Right atrium auricular region (tissue), 2 donors: ENCODE measurements at regions not wholly inside any gene's neighbourhood (a gene's known extent, or its start where the extent isn't known, plus 50 kb on each side); places are given as distances from the start of the nearest gene placed in this dataset.

Source experiments
- DNase-seq: peaks from one replicate; pipeline ENCODE4 v3.0.0-alpha.2; 2019; ENCODE audit warnings: low spot score
- H3K27ac ChIP-seq, 2 donors: fragments of 200-600 bp; sonication (generic); 1 replicate in 1 of 2; 2 replicates in 1 of 2; pipeline ENCODE4 v1.5.1; 2016 to 2019
- H3K27me3 ChIP-seq, 2 donors: fragments of 200-600 bp; sonication (generic); one replicate each; pipeline versions ENCODE4 v1.5.1 to v1.6.0; 2017 to 2019
- H3K36me3 ChIP-seq: fragments of 200-600 bp; sonication (generic); one replicate; pipeline ENCODE4 v1.5.1; 2016
- H3K4me1 ChIP-seq, 2 donors: fragments of 200-600 bp; sonication (generic); one replicate each; pipeline versions ENCODE4 v1.5.1 to v1.6.0; 2017 to 2019
- H3K4me3 ChIP-seq, 2 donors: fragments of 200-600 bp; sonication (generic); 1 replicate in 1 of 2; 2 replicates in 1 of 2; pipeline ENCODE4 v1.5.1; 2017 to 2019; ENCODE audit warnings: mild to moderate bottlenecking in 1 of 2, moderate library complexity in 1 of 2
- H3K9me3 ChIP-seq, 2 donors: fragments of 200-600 bp; sonication (generic); one replicate each; pipeline ENCODE4 v1.5.1; 2019
- CTCF ChIP-seq, 2 donors: fragments of 200-600 bp; sonication (generic); IDR thresholded peaks; one replicate each; pipeline ENCODE4 v1.5.1; 2019; ENCODE audit warnings: antibody characterized with exemption in 2 of 2

GRCh38 chr10:118203461-118203860 is 138.7 kb downstream of the FAM204A start:
- H3K9me3 ChIP-seq: no peaks in the 10 kb centered on the region
- H3K4me1 ChIP-seq: no peaks in the 10 kb centered on the region
- TF ChIP-seq CTCF (IDR thresholded peaks at IDR 0.05): no peak
- no peaks in the 10 kb centered on the region for H3K27me3 ChIP-seq
- no peaks in the 10 kb centered on the region for H3K36me3 ChIP-seq
- no peak for DNase-seq
- H3K27ac ChIP-seq: no peak overlapping the region
- no peak overlapping the region for H3K4me3 ChIP-seq

GRCh38 chr10:118195729-118196128 is 146.4 kb downstream of the FAM204A start:
- no peak for DNase-seq
- Histone ChIP-seq H3K4me3 (no peak overlapping the region), H3K9me3 (no peaks in the 10 kb centered on the region), H3K36me3 (no peaks in the 10 kb centered on the region), H3K27me3 (no peaks in the 10 kb centered on the region), H3K4me1 (no peaks in the 10 kb centered on the region), H3K27ac (no peak overlapping the region)
- TF ChIP-seq CTCF (IDR thresholded peaks at IDR 0.05): no peak

GRCh38 chr10:118193642-118194041 is 146.9 kb upstream of the RAB11FIP2 start:
- no peaks in the 10 kb centered on the region for H3K9me3 ChIP-seq
- no peaks in the 10 kb centered on the region for H3K27me3 ChIP-seq
- no peak overlapping the region for H3K27ac ChIP-seq
- H3K4me3 ChIP-seq: no peak overlapping the region
- DNase-seq: no peak
- TF ChIP-seq CTCF (IDR thresholded peaks at IDR 0.05): no peak
- H3K36me3 ChIP-seq: no peaks in the 10 kb centered on the region
- no peaks in the 10 kb centered on the region for H3K4me1 ChIP-seq

- Histone ChIP-seq H3K27ac (no peak overlapping the region), H3K36me3 (no peaks in the 10 kb centered on the region), H3K27me3 (no peaks in the 10 kb centered on the region), H3K9me3 (peaks cover 0 to 23% of the 10 kb centered on the region in 2 donors), H3K4me3 (no peak overlapping the region), H3K4me1 (no peaks in the 10 kb centered on the region)
- no peak for DNase-seq
- no peak for TF ChIP-seq CTCF (IDR thresholded peaks at IDR 0.05)
Measured at GRCh38 chr10:118181021-118181420, 134.3 kb upstream of the RAB11FIP2 start.

GRCh38 chr10:118175148-118175547 is 128.4 kb upstream of the RAB11FIP2 start:
- no peaks in the 10 kb centered on the region for H3K4me1 ChIP-seq
- no peak overlapping the region for H3K4me3 ChIP-seq
- no peaks in the 10 kb centered on the region for H3K27me3 ChIP-seq
- H3K9me3 ChIP-seq: peaks cover 0 to 16% of the 10 kb centered on the region in 2 donors
- no peak for TF ChIP-seq CTCF (IDR thresholded peaks at IDR 0.05)
- DNase-seq: no peak
- no peak overlapping the region for H3K27ac ChIP-seq
- H3K36me3 ChIP-seq: no peaks in the 10 kb centered on the region

- no peak for DNase-seq
- Histone ChIP-seq H3K36me3 (no peaks in the 10 kb centered on the region), H3K27me3 (no peaks in the 10 kb centered on the region), H3K4me1 (no peaks in the 10 kb centered on the region), H3K9me3 (peaks cover 0 to 11% of the 10 kb centered on the region in 2 donors), H3K4me3 (no peak overlapping the region), H3K27ac (no peak overlapping the region)
- no peak for TF ChIP-seq CTCF (IDR thresholded peaks at IDR 0.05)
Measured at GRCh38 chr10:118173296-118173695, 126.6 kb upstream of the RAB11FIP2 start.
